PC-9 (cell line): ENCODE measurements at regions not wholly inside any gene's neighbourhood (a gene's known extent, or its start where the extent isn't known, plus 50 kb on each side); places are given as distances from the start of the nearest gene placed in this dataset.

Source experiments
- BruUV-seq: library from RNA; stranded (reverse); fragments of 400-500 nt; replicated peaks from 2 replicates; lab custom pipeline; 2021; lab: Mats Ljungman, UMichigan
- CTCF ChIA-PET: fragments of 300-600 bp; sonication (Branson Sonifier 250); formaldehyde crosslinking; loops from one replicate; lab custom pipeline; 2022; ENCODE audit warnings: antibody characterized with exemption; lab: Charles Lee
- POLR2A ChIA-PET: fragments of 300-600 bp; sonication (Branson Sonifier 250); formaldehyde crosslinking; loops from one replicate; lab custom pipeline; 2022; ENCODE audit warnings: antibody characterized with exemption; ENCODE audit not compliant: unreplicated experiment; lab: Charles Lee
- DNase-seq, 2 experiments: peaks; one replicate each; pipeline versions ENCODE4 v3.0.0 to v3.0.0-alpha.2; 2015 to 2022; ENCODE audit warnings: mixed read lengths in 1 of 2
- H2AFZ ChIP-seq: fragments of 200-600 bp; sonication (generic); 2 replicates; pipeline ENCODE4 v1.8.1; 2017; ENCODE audit warnings: antibody characterized with exemption
- H3F3A ChIP-seq: fragments of 200-600 bp; sonication (generic); 2 replicates; pipeline ENCODE4 v1.8.1; 2017; ENCODE audit warnings: antibody characterized with exemption, mild to moderate bottlenecking, low read depth; ENCODE audit not compliant: insufficient read depth
- H3K27ac ChIP-seq: fragments of 200-600 bp; sonication (generic); 2 replicates; pipeline ENCODE4 v1.6.1; 2016; ENCODE audit warnings: mixed run types
- H3K27me3 ChIP-seq: fragments of 200-600 bp; sonication (generic); 2 replicates; pipeline ENCODE4 v1.6.1; 2016; ENCODE audit warnings: low read depth, mixed run types; ENCODE audit not compliant: insufficient read depth
- H3K36me3 ChIP-seq: fragments of 200-600 bp; sonication (generic); 2 replicates; pipeline ENCODE4 v1.6.1; 2016; ENCODE audit warnings: low read depth, mixed run types
- H3K4me1 ChIP-seq: fragments of 200-600 bp; sonication (generic); replicated peaks from 2 replicates; pipeline ENCODE4 v1.6.1; 2016; ENCODE audit warnings: mixed run types; ENCODE audit not compliant: insufficient read depth
- H3K4me2 ChIP-seq: fragments of 200-600 bp; sonication (generic); 2 replicates; pipeline ENCODE4 v1.6.1; 2017; ENCODE audit warnings: mixed run types
- H3K4me3 ChIP-seq: fragments of 200-600 bp; sonication (generic); 2 replicates; pipeline ENCODE4 v1.6.1; 2016; ENCODE audit warnings: mixed run types
- H3K79me2 ChIP-seq: fragments of 200-600 bp; sonication (generic); 2 replicates; pipeline ENCODE4 v1.6.1; 2017; ENCODE audit warnings: low read depth, mixed run types
- H3K9me2 ChIP-seq: fragments of 200-600 bp; sonication (generic); 2 replicates; pipeline ENCODE4 v1.8.1; 2017; ENCODE audit warnings: mild to moderate bottlenecking; ENCODE audit not compliant: insufficient read depth
- H3K9me3 ChIP-seq: fragments of 200-600 bp; sonication (generic); 2 replicates; pipeline ENCODE4 v1.8.1; 2016; ENCODE audit warnings: low read depth; ENCODE audit not compliant: insufficient read depth
- H4K20me1 ChIP-seq: fragments of 200-600 bp; sonication (generic); 2 replicates; pipeline ENCODE4 v1.8.1; 2017; ENCODE audit not compliant: insufficient read depth
- EZH2 ChIP-seq: fragments of 200-600 bp; sonication (generic); IDR thresholded peaks from 2 replicates; pipeline ENCODE4 v1.8.0; 2017; ENCODE audit warnings: antibody characterized with exemption, low read depth
- intact Hi-C: fragments of 100-400 bp; cut with micrococcal nuclease; formaldehyde crosslinking; loops from one replicate; pipeline ENCODE4 v1.10.0; 2022; ENCODE audit not compliant: unreplicated experiment
- TF ChIP-seq, protein P1 (sequence below): fragments of 200-600 bp; sonication (generic); conservative IDR thresholded peaks from 2 replicates; pipeline ENCODE4 v1.6.1; 2017; ENCODE audit warnings: mixed run types, antibody characterized with exemption, mild to moderate bottlenecking, moderate library complexity

DNA sequence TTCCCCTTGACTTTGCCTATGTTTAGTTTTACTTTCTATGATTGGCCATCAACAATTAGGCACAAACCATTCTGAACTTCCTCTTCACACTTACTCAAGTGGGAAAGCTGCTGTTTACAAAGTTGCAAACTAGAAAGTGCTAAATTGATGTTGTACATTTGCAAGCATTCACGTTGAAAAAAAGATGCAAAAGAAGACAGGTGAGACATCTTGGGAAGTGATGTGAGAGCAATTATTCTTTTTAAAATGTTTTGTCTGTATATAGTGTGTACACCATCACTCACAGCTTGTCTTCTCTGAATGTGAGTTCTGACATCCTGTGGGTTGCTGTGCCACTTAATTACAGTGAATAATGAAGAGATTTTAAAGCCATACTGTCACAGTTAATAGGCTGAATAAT lies 874.1 kb upstream of the LRATD1 start:
- Histone ChIP-seq H3K9me3 (no peaks in the 10 kb centered on the region), H3K27me3 (no peaks in the 10 kb centered on the region), H3K79me2 (no peaks in the 10 kb centered on the region), H3K4me3 (no peak overlapping the region), H3K36me3 (no peaks in the 10 kb centered on the region), H3K9me2 (peaks cover 11% of the 10 kb centered on the region), H3K4me2 (no peak overlapping the region), H3K4me1 (no peaks in the 10 kb centered on the region), H2AFZ (no peak overlapping the region), H4K20me1 (no peaks in the 10 kb centered on the region), H3F3A (no peaks in the 10 kb centered on the region), H3K27ac (no peak overlapping the region)
- no peak for TF ChIP-seq EZH2
- TF ChIP-seq, protein P1, sequence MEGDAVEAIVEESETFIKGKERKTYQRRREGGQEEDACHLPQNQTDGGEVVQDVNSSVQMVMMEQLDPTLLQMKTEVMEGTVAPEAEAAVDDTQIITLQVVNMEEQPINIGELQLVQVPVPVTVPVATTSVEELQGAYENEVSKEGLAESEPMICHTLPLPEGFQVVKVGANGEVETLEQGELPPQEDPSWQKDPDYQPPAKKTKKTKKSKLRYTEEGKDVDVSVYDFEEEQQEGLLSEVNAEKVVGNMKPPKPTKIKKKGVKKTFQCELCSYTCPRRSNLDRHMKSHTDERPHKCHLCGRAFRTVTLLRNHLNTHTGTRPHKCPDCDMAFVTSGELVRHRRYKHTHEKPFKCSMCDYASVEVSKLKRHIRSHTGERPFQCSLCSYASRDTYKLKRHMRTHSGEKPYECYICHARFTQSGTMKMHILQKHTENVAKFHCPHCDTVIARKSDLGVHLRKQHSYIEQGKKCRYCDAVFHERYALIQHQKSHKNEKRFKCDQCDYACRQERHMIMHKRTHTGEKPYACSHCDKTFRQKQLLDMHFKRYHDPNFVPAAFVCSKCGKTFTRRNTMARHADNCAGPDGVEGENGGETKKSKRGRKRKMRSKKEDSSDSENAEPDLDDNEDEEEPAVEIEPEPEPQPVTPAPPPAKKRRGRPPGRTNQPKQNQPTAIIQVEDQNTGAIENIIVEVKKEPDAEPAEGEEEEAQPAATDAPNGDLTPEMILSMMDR: no peak
- intact Hi-C loops: no loop called here
- no peak for DNase-seq
- no TSS peak for BruUV-seq
- ChIA-PET POLR2A (no interaction called here), CTCF (no interaction called here)

DNA sequence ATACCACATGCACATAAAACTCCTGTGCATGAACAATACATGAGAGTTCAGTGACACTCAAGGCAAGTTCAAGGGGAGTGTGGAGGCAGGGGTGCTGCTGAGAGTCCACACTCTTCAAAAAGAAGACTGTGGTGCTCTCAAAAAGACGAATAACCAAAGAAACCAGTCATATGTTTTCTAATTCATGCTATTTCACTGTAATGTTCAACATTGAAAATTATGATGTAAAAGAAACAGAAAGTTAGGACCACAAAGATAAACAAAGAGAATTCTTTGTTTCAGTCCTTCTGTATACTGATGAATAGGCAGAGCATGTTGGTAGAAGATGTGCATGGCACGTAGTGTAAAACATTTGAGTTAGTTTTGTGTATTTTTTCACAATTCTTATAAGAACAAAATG lies 864.2 kb upstream of the LRATD1 start:
- H2AFZ ChIP-seq: no peak overlapping the region
- DNase-seq: no peak
- BruUV-seq: no TSS peak
- no peak overlapping the region for H3K4me2 ChIP-seq
- H4K20me1 ChIP-seq: no peaks in the 10 kb centered on the region
- CTCF ChIA-PET: no interaction called here
- no peaks in the 10 kb centered on the region for H3K36me3 ChIP-seq
- no peaks in the 10 kb centered on the region for H3K79me2 ChIP-seq
- TF ChIP-seq, protein P1: no peak
- no peak for TF ChIP-seq EZH2
- no peaks in the 10 kb centered on the region for H3K27me3 ChIP-seq
- peaks cover 2% of the 10 kb centered on the region; the same call in 1 of the 2 replicates for H3K9me2 ChIP-seq
- H3K4me1 ChIP-seq: no peaks in the 10 kb centered on the region
- intact Hi-C loops: no loop called here
- no peak overlapping the region for H3K27ac ChIP-seq
- H3K4me3 ChIP-seq: no peak overlapping the region
- POLR2A ChIA-PET: no interaction called here
- no peaks in the 10 kb centered on the region for H3K9me3 ChIP-seq
- no peaks in the 10 kb centered on the region for H3F3A ChIP-seq

DNA sequence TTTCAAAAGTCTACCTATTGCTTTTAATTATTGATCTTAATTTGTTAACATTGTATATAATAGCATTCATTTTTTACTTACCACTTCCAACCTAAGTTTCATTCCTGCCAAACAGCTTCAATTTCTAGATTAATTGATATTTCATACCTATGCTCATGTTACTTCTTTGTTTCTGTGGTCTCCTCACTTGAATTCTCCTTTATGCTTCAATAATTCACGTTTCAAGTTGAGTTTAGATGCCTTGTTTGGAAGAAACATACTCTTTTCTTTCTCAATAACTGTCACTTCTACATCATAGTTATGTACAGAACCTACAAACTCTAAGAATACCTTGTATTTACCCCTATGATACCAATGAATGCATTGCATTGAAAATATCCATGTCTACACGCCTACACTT lies 862.2 kb upstream of the LRATD1 start:
- POLR2A ChIA-PET: interaction anchor here (0.5 kb wide), 1 partner anchor 348 kb away, joined by 4 read pairs; no protein-coding TSS in a partner anchor
- H3K4me2 ChIP-seq: no peak overlapping the region
- no peaks in the 10 kb centered on the region for H4K20me1 ChIP-seq
- intact Hi-C loops: no loop called here
- no peaks in the 10 kb centered on the region for H3K4me1 ChIP-seq
- TF ChIP-seq, protein P1: no peak
- TF ChIP-seq EZH2: no peak
- H3K36me3 ChIP-seq: no peaks in the 10 kb centered on the region
- CTCF ChIA-PET: no interaction called here
- H2AFZ ChIP-seq: no peak overlapping the region
- H3K27me3 ChIP-seq: no peaks in the 10 kb centered on the region
- H3K27ac ChIP-seq: no peak overlapping the region
- no peaks in the 10 kb centered on the region for H3K9me2 ChIP-seq
- no peak for DNase-seq
- no peaks in the 10 kb centered on the region for H3F3A ChIP-seq
- no peaks in the 10 kb centered on the region for H3K9me3 ChIP-seq
- BruUV-seq: no TSS peak
- H3K79me2 ChIP-seq: no peaks in the 10 kb centered on the region
- no peak overlapping the region for H3K4me3 ChIP-seq
